CD14-positive monocyte (primary cell): ENCODE measurements at regions not wholly inside any gene's neighbourhood (a gene's known extent, or its start where the extent isn't known, plus 50 kb on each side); places are given as distances from the start of the nearest gene placed in this dataset.

Source experiments
- DNase-seq, 3 donors: peaks; one replicate each; pipeline ENCODE4 v3.0.0-alpha.2; 2011 to 2022
- H2AFZ ChIP-seq: 2 replicates; pipeline ENCODE4 v1.6.0; 2012; ENCODE audit warnings: mild to moderate bottlenecking, low read depth, low read length, inconsistent platforms; ENCODE audit not compliant: insufficient read depth, poor library complexity, severe bottlenecking
- H3K27ac ChIP-seq, 2 donors: 1 replicate in 1 of 2; 2 replicates in 1 of 2; pipeline ENCODE4 v1.5.1; 2012 to 2013; ENCODE audit warnings: low read length in 2 of 2, control low read depth in 1 of 2, inconsistent platforms in 1 of 2, low read depth in 1 of 2, mild to moderate bottlenecking in 1 of 2
- H3K27me3 ChIP-seq, 2 donors: one replicate each; pipeline versions ENCODE4 v1.6.0 to v1.6.1; 2011 to 2013; ENCODE audit warnings: low read length in 2 of 2; ENCODE audit not compliant: control insufficient read depth in 2 of 2, insufficient read depth in 2 of 2
- H3K36me3 ChIP-seq, 2 donors: replicated peaks in 1 of 2; 1 replicate in 1 of 2; 2 replicates in 1 of 2; pipeline versions ENCODE4 v1.5.1 to v1.6.1; 2012 to 2013; ENCODE audit warnings: low read length in 2 of 2, control low read depth in 1 of 2, inconsistent platforms in 1 of 2, mild to moderate bottlenecking in 1 of 2; ENCODE audit not compliant: insufficient read depth in 2 of 2, control insufficient read depth in 1 of 2
- H3K4me1 ChIP-seq, 2 donors: 1 replicate in 1 of 2; 2 replicates in 1 of 2; pipeline versions ENCODE4 v1.5.1 to v1.6.1; 2012 to 2013; ENCODE audit warnings: low read length in 2 of 2, control low read depth in 1 of 2, inconsistent platforms in 1 of 2, mild to moderate bottlenecking in 1 of 2, moderate library complexity in 1 of 2; ENCODE audit not compliant: insufficient read depth in 2 of 2, control insufficient read depth in 1 of 2
- H3K4me2 ChIP-seq: replicated peaks from 2 replicates; pipeline ENCODE3; 2012; ENCODE audit warnings: low read length, moderate library complexity, mild to moderate bottlenecking; ENCODE audit not compliant: poor library complexity, severe bottlenecking; ENCODE audit errors: extremely low read depth
- H3K4me3 ChIP-seq, 3 experiments: fragments of 200-600 bp in 1 of 3; sonication (generic) in 1 of 3; replicated peaks in 1 of 3; 1 replicate in 2 of 3; 2 replicates in 1 of 3; pipeline ENCODE4 v1.5.1; 2011 to 2013; ENCODE audit warnings: low read length in 3 of 3, mild to moderate bottlenecking in 3 of 3, control low read depth in 2 of 3, low read depth in 2 of 3, inconsistent platforms in 1 of 3, moderate library complexity in 1 of 3
- H3K79me2 ChIP-seq: 2 replicates; pipeline ENCODE4 v1.6.0; 2012; ENCODE audit warnings: mild to moderate bottlenecking, control low read depth, inconsistent platforms, low read length, moderate library complexity; ENCODE audit not compliant: insufficient read depth
- H3K9ac ChIP-seq: 2 replicates; pipeline ENCODE4 v1.6.0; 2017; ENCODE audit warnings: low read length, mild to moderate bottlenecking; ENCODE audit not compliant: insufficient read depth, poor library complexity, severe bottlenecking
- H3K9me3 ChIP-seq, 2 donors: replicated peaks in 1 of 2; 1 replicate in 1 of 2; 2 replicates in 1 of 2; pipeline versions ENCODE4 v1.5.1 to v1.6.1; 2012 to 2013; ENCODE audit warnings: low read length in 2 of 2, control low read depth in 1 of 2; ENCODE audit not compliant: control insufficient read depth in 1 of 2, insufficient read depth in 1 of 2
- H4K20me1 ChIP-seq: 2 replicates; pipeline ENCODE4 v1.6.0; 2012; ENCODE audit warnings: mild to moderate bottlenecking, low read length, control low read depth, moderate library complexity; ENCODE audit not compliant: insufficient read depth
- H3K27ac Mint-ChIP-seq, 7 donors: one replicate each; pipeline ENCODE4 v1.8.0; 2020; ENCODE audit warnings: mild to moderate bottlenecking in 7 of 7, mixed read lengths in 7 of 7, moderate library complexity in 6 of 7, inconsistent platforms in 2 of 7
- H3K27me3 Mint-ChIP-seq, 3 donors: one replicate each; pipeline ENCODE4 v1.8.0; 2021 to 2022; ENCODE audit warnings: low read depth in 3 of 3, mild to moderate bottlenecking in 3 of 3, mixed read lengths in 3 of 3, moderate library complexity in 3 of 3, inconsistent platforms in 1 of 3
- H3K36me3 Mint-ChIP-seq, 2 donors: one replicate each; pipeline ENCODE4 v1.8.0; 2020; ENCODE audit warnings: mixed read lengths in 2 of 2, inconsistent platforms in 1 of 2, mild to moderate bottlenecking in 1 of 2
- H3K4me1 Mint-ChIP-seq: one replicate; pipeline ENCODE4 v1.8.0; 2020; ENCODE audit warnings: mild to moderate bottlenecking, mixed read lengths
- H3K4me3 Mint-ChIP-seq, 2 donors: one replicate each; pipeline ENCODE4 v1.8.0; 2020; ENCODE audit warnings: mild to moderate bottlenecking in 2 of 2, mixed read lengths in 2 of 2, moderate library complexity in 1 of 2
- H3K9me3 Mint-ChIP-seq, 7 donors: one replicate each; pipeline ENCODE4 v1.8.0; 2020 to 2022; ENCODE audit warnings: mixed read lengths in 7 of 7, mild to moderate bottlenecking in 6 of 7, moderate library complexity in 6 of 7, inconsistent platforms in 2 of 7
- WGBS: methylation state at CpG from one replicate; pipeline ENCODE4 v1.1.5; 2013; ENCODE audit warnings: missing lambda C conversion rate; ENCODE audit not compliant: insufficient coverage; 5-methylcytosine and 5-hydroxymethylcytosine counted together
- intact Hi-C, 2 donors: fragments of 100-400 bp; cut with micrococcal nuclease; formaldehyde crosslinking; loops; one replicate each; pipeline versions ENCODE4 v1.15.0 to v1.15.1; 2023
- TF ChIP-seq, protein P1 (sequence below): fragments of 200-600 bp; IDR thresholded peaks from one replicate; pipeline ENCODE4 v1.8.0; 2022; ENCODE audit warnings: antibody characterized with exemption, mild to moderate bottlenecking

GRCh38 chr3:106241593-106241992 lies 372.8 kb upstream of the CBLB start:
- Histone ChIP-seq H4K20me1 (no peaks in the 10 kb centered on the region), H2AFZ (no peak overlapping the region), H3K36me3 (no peaks in the 10 kb centered on the region), H3K79me2 (no peaks in the 10 kb centered on the region), H3K4me3 (no peak overlapping the region), H3K27ac (no peak overlapping the region), H3K9me3 (peaks cover 2 to 4% of the 10 kb centered on the region in 2 donors), H3K27me3 (no peaks in the 10 kb centered on the region), H3K9ac (no peak overlapping the region), H3K4me2 (no peak overlapping the region), H3K4me1 (no peaks in the 10 kb centered on the region)
- intact Hi-C loops, result no loop called here
- no peak for DNase-seq
- TF ChIP-seq, protein P1, sequence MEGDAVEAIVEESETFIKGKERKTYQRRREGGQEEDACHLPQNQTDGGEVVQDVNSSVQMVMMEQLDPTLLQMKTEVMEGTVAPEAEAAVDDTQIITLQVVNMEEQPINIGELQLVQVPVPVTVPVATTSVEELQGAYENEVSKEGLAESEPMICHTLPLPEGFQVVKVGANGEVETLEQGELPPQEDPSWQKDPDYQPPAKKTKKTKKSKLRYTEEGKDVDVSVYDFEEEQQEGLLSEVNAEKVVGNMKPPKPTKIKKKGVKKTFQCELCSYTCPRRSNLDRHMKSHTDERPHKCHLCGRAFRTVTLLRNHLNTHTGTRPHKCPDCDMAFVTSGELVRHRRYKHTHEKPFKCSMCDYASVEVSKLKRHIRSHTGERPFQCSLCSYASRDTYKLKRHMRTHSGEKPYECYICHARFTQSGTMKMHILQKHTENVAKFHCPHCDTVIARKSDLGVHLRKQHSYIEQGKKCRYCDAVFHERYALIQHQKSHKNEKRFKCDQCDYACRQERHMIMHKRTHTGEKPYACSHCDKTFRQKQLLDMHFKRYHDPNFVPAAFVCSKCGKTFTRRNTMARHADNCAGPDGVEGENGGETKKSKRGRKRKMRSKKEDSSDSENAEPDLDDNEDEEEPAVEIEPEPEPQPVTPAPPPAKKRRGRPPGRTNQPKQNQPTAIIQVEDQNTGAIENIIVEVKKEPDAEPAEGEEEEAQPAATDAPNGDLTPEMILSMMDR, result no peak
- Mint-ChIP-seq H3K4me1 (no peaks in the 10 kb centered on the region), H3K4me3 (no peak overlapping the region), H3K36me3 (no peaks in the 10 kb centered on the region), H3K9me3 (peaks cover 0 to 8% (median 3%) of the 10 kb centered on the region in 7 donors), H3K27me3 (no peaks in the 10 kb centered on the region), H3K27ac (no peak overlapping the region)
- WGBS, result 80% methylated on average over 1 of the region's 2 CpGs

DNA sequence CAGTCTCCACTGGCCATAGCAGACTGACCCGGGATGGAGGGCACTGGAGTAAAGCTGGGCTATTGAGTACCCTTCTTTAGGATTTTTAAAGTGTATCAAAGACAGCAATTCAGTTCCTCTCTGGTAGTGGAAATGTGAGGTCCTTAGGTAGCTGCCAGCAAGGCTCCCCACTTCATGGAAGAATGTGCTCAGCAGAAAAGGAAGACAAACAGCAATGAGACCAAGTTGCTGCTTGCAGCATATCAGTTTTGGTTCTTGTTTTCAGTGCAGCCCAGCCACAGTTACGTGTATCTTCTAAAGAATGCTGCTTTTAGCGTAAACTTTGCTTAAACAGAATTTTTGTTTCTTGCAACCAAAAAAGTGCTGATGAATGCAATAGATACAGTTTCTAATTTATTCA lies 374.0 kb upstream of the CBLB start:
- Histone ChIP-seq H3K36me3 (no peaks in the 10 kb centered on the region), H3K27me3 (no peaks in the 10 kb centered on the region), H3K9me3 (peaks cover 0 to 4% of the 10 kb centered on the region in 2 donors), H3K9ac (no peak overlapping the region), H3K27ac (no peak overlapping the region), H3K79me2 (no peaks in the 10 kb centered on the region), H2AFZ (no peak overlapping the region), H3K4me3 (no peak overlapping the region), H3K4me1 (no peaks in the 10 kb centered on the region), H4K20me1 (no peaks in the 10 kb centered on the region), H3K4me2 (no peak overlapping the region)
- TF ChIP-seq, protein P1, result no peak
- Mint-ChIP-seq H3K4me3 (no peak overlapping the region), H3K27ac (no peak overlapping the region), H3K36me3 (no peaks in the 10 kb centered on the region), H3K9me3 (peaks cover 0 to 2% (median 0%) of the 10 kb centered on the region in 7 donors), H3K27me3 (no peaks in the 10 kb centered on the region), H3K4me1 (no peaks in the 10 kb centered on the region)
- intact Hi-C loops, result no loop called here
- DNase-seq, result no peak
- WGBS, result 0% methylated on average over 1 of the region's 3 CpGs
